22Rv1 (cell line): ENCODE measurements at regions not wholly inside any gene's neighbourhood (a gene's known extent, or its start where the extent isn't known, plus 50 kb on each side); places are given as distances from the start of the nearest gene placed in this dataset.

Experiments used
- CTCF ChIP-seq: fragments of 450-650 bp; IDR thresholded peaks from 2 replicates; pipeline ENCODE4 v1.5.1; 2017; ENCODE audit warnings: mild to moderate bottlenecking
- ZFX ChIP-seq: fragments of 450-650 bp; IDR thresholded peaks from 2 replicates; pipeline ENCODE4 v1.6.1; 2017; ENCODE audit warnings: antibody characterized with exemption, borderline replicate concordance

GRCh38 chr7:41538810-41539724, 163.8 kb downstream of the INHBA start:
- TF ChIP-seq CTCF (no peak), ZFX (no peak)
